BE2C (cell line): ENCODE measurements at regions not wholly inside any gene's neighbourhood (a gene's known extent, or its start where the extent isn't known, plus 50 kb on each side); places are given as distances from the start of the nearest gene placed in this dataset.

Source experiments
- DNase-seq: peaks from one replicate; pipeline ENCODE4 v3.0.0-alpha.2; 2020
- H3K27me3 ChIP-seq: fragments of 250-450 bp; sonication (Bioruptor Pico); 2 replicates; pipeline ENCODE4 v1.5.1; 2020; ENCODE audit warnings: mild to moderate bottlenecking
- H3K36me3 ChIP-seq: fragments of 250-450 bp; sonication (Bioruptor Pico); 2 replicates; pipeline ENCODE4 v1.5.1; 2020; ENCODE audit warnings: mild to moderate bottlenecking
- H3K4me1 ChIP-seq: fragments of 250-450 bp; sonication (Bioruptor Pico); 2 replicates; pipeline ENCODE4 v1.5.1; 2020
- H3K4me3 ChIP-seq: 2 replicates; pipeline ENCODE4 v1.5.1; 2011; ENCODE audit warnings: low read depth, low read length
- H3K9me3 ChIP-seq: fragments of 250-450 bp; sonication (Bioruptor Pico); 2 replicates; pipeline ENCODE4 v1.5.1; 2020
- CTCF ChIP-seq: IDR thresholded peaks from 2 replicates; pipeline ENCODE4 v1.5.1; 2012; ENCODE audit warnings: mild to moderate bottlenecking, low read depth, low read length

GRCh38 chr2:163799807-163800206 lies 64.0 kb upstream of the FIGN start:
- no peak for DNase-seq
- no peaks in the 10 kb centered on the region for H3K9me3 ChIP-seq
- H3K36me3 ChIP-seq = no peaks in the 10 kb centered on the region
- no peak overlapping the region for H3K4me3 ChIP-seq
- H3K4me1 ChIP-seq = no peaks in the 10 kb centered on the region
- TF ChIP-seq CTCF = no peak
- no peaks in the 10 kb centered on the region for H3K27me3 ChIP-seq

- no peak overlapping the region for H3K4me3 ChIP-seq
- no peak for TF ChIP-seq CTCF
Measured at GRCh38 chr2:163794635-163795034, 58.8 kb upstream of the FIGN start.

More at GRCh38 chr2:163794635-163795034, 58.8 kb upstream of the FIGN start:
- no peaks in the 10 kb centered on the region for H3K27me3 ChIP-seq
- no peaks in the 10 kb centered on the region for H3K4me1 ChIP-seq
- no peaks in the 10 kb centered on the region for H3K36me3 ChIP-seq
- DNase-seq = no peak
- no peaks in the 10 kb centered on the region for H3K9me3 ChIP-seq
